T-helper 1 cell treated with Interleukin-12 subunit alpha and Interleukin-12 subunit beta and Interleukin-4 antibody, amounts not matched to agents 30 μg/mL and 1 μg/mL, for 36 hours (primary cell): ENCODE measurements at regions not wholly inside any gene's neighbourhood (a gene's known extent, or its start where the extent isn't known, plus 50 kb on each side); places are given as distances from the start of the nearest gene placed in this dataset.
"Not testable (repeated sequence)": the region's sequence is repeated elsewhere in the genome, so short reads cannot be mapped to it uniquely, and the experiment has no call there.

Source experiments
- H3K27ac Mint-ChIP-seq: one replicate; pipeline ENCODE4 v1.8.0; 2021; ENCODE audit warnings: mild to moderate bottlenecking, mixed read lengths
- H3K27me3 Mint-ChIP-seq: one replicate; pipeline ENCODE4 v1.8.0; 2021; ENCODE audit warnings: low read depth, mixed read lengths
- H3K36me3 Mint-ChIP-seq: one replicate; pipeline ENCODE4 v1.8.0; 2021; ENCODE audit warnings: low read depth, mixed read lengths
- H3K4me1 Mint-ChIP-seq: one replicate; pipeline ENCODE4 v1.8.0; 2021; ENCODE audit warnings: low read depth, mixed read lengths
- H3K4me3 Mint-ChIP-seq: one replicate; pipeline ENCODE4 v1.8.0; 2021; ENCODE audit warnings: mild to moderate bottlenecking, moderate library complexity, mixed read lengths
- H3K9me3 Mint-ChIP-seq: one replicate; pipeline ENCODE4 v1.8.0; 2021; ENCODE audit warnings: mixed read lengths

- H3K27ac Mint-ChIP-seq, result no peak overlapping the region
- H3K4me1 Mint-ChIP-seq, result no peaks in the 10 kb centered on the region
- no peaks in the 10 kb centered on the region for H3K36me3 Mint-ChIP-seq
- no peak overlapping the region for H3K4me3 Mint-ChIP-seq
- no peaks in the 10 kb centered on the region for H3K27me3 Mint-ChIP-seq
- H3K9me3 Mint-ChIP-seq, result no peaks in the 10 kb centered on the region
Measured at GRCh38 chr4:53959343-53960120, 104.9 kb downstream of the CHIC2 start.

GRCh38 chr4:53956454-53956853 is 108.0 kb downstream of the CHIC2 start:
- Mint-ChIP-seq H3K27me3 (no peaks in the 10 kb centered on the region), H3K27ac (no peak overlapping the region), H3K9me3 (no peaks in the 10 kb centered on the region), H3K36me3 (no peaks in the 10 kb centered on the region), H3K4me3 (no peak overlapping the region), H3K4me1 (no peaks in the 10 kb centered on the region)

GRCh38 chr4:53956053-53956452 is 108.4 kb downstream of the CHIC2 start:
- Mint-ChIP-seq H3K4me3 (no peak overlapping the region), H3K36me3 (no peaks in the 10 kb centered on the region), H3K27me3 (no peaks in the 10 kb centered on the region), H3K9me3 (no peaks in the 10 kb centered on the region), H3K27ac (no peak overlapping the region), H3K4me1 (no peaks in the 10 kb centered on the region)

- no peaks in the 10 kb centered on the region for H3K36me3 Mint-ChIP-seq
- H3K27ac Mint-ChIP-seq, result no peak overlapping the region
- no peaks in the 10 kb centered on the region for H3K27me3 Mint-ChIP-seq
- no peaks in the 10 kb centered on the region for H3K9me3 Mint-ChIP-seq
- H3K4me1 Mint-ChIP-seq, result no peaks in the 10 kb centered on the region
- no peak overlapping the region for H3K4me3 Mint-ChIP-seq
Measured at GRCh38 chr4:53951414-53951813, 113.0 kb downstream of the CHIC2 start.

GRCh38 chr4:53943345-53944085 is 120.9 kb downstream of the CHIC2 start:
- H3K27ac Mint-ChIP-seq, result no peak overlapping the region
- peaks cover 10% of the 10 kb centered on the region for H3K9me3 Mint-ChIP-seq
- no peak overlapping the region for H3K4me3 Mint-ChIP-seq
- H3K36me3 Mint-ChIP-seq, result no peaks in the 10 kb centered on the region
- no peaks in the 10 kb centered on the region for H3K4me1 Mint-ChIP-seq
- no peaks in the 10 kb centered on the region for H3K27me3 Mint-ChIP-seq

- Mint-ChIP-seq H3K9me3 (peaks cover 10% of the 10 kb centered on the region), H3K4me3 (no peak overlapping the region), H3K4me1 (no peaks in the 10 kb centered on the region), H3K36me3 (no peaks in the 10 kb centered on the region), H3K27me3 (no peaks in the 10 kb centered on the region), H3K27ac (no peak overlapping the region)
Measured at GRCh38 chr4:53942712-53943111, 121.7 kb downstream of the CHIC2 start.

- Mint-ChIP-seq H3K4me3 (no peak overlapping the region), H3K9me3 (peaks cover 10% of the 10 kb centered on the region), H3K27ac (no peak overlapping the region), H3K36me3 (no peaks in the 10 kb centered on the region), H3K27me3 (no peaks in the 10 kb centered on the region), H3K4me1 (no peaks in the 10 kb centered on the region)
Measured at GRCh38 chr4:53941331-53941730, 123.1 kb downstream of the CHIC2 start.

GRCh38 chr4:53939892-53940291 is 124.5 kb downstream of the CHIC2 start:
- not testable (repeated sequence) for H3K36me3 Mint-ChIP-seq, H3K27me3 Mint-ChIP-seq, H3K27ac Mint-ChIP-seq, H3K4me3 Mint-ChIP-seq, H3K4me1 Mint-ChIP-seq
- peaks cover 10% of the 10 kb centered on the region for H3K9me3 Mint-ChIP-seq

- no peak overlapping the region for H3K27ac Mint-ChIP-seq
- H3K4me1 Mint-ChIP-seq, result no peaks in the 10 kb centered on the region
- peaks cover 10% of the 10 kb centered on the region for H3K9me3 Mint-ChIP-seq
- H3K4me3 Mint-ChIP-seq, result no peak overlapping the region
- no peaks in the 10 kb centered on the region for H3K27me3 Mint-ChIP-seq
- H3K36me3 Mint-ChIP-seq, result no peaks in the 10 kb centered on the region
Measured at GRCh38 chr4:53937918-53938317, 126.5 kb downstream of the CHIC2 start.

GRCh38 chr4:53937327-53937726 is 127.1 kb downstream of the CHIC2 start:
- H3K4me3 Mint-ChIP-seq, result no peak overlapping the region
- no peaks in the 10 kb centered on the region for H3K27me3 Mint-ChIP-seq
- H3K27ac Mint-ChIP-seq, result no peak overlapping the region
- H3K36me3 Mint-ChIP-seq, result no peaks in the 10 kb centered on the region
- H3K9me3 Mint-ChIP-seq, result peaks cover 10% of the 10 kb centered on the region
- no peaks in the 10 kb centered on the region for H3K4me1 Mint-ChIP-seq

GRCh38 chr4:53935780-53936179 is 128.6 kb downstream of the CHIC2 start:
- no peak overlapping the region for H3K4me3 Mint-ChIP-seq
- peaks cover 10% of the 10 kb centered on the region for H3K9me3 Mint-ChIP-seq
- no peak overlapping the region for H3K27ac Mint-ChIP-seq
- no peaks in the 10 kb centered on the region for H3K4me1 Mint-ChIP-seq
- peaks cover 5% of the 10 kb centered on the region for H3K27me3 Mint-ChIP-seq
- H3K36me3 Mint-ChIP-seq, result no peaks in the 10 kb centered on the region

GRCh38 chr4:53932796-53933610 is 131.4 kb downstream of the CHIC2 start:
- Mint-ChIP-seq H3K9me3 (no peaks in the 10 kb centered on the region), H3K4me1 (no peaks in the 10 kb centered on the region), H3K4me3 (no peak overlapping the region), H3K27ac (no peak overlapping the region), H3K27me3 (peaks cover 5% of the 10 kb centered on the region), H3K36me3 (no peaks in the 10 kb centered on the region)

GRCh38 chr4:53931461-53931961 is 132.9 kb downstream of the CHIC2 start:
- Mint-ChIP-seq H3K36me3 (no peaks in the 10 kb centered on the region), H3K4me3 (no peak overlapping the region), H3K27me3 (peaks cover 10% of the 10 kb centered on the region), H3K27ac (no peak overlapping the region), H3K9me3 (no peaks in the 10 kb centered on the region), H3K4me1 (no peaks in the 10 kb centered on the region)

GRCh38 chr4:53929955-53930798 is 134.2 kb downstream of the CHIC2 start:
- peaks cover 10% of the 10 kb centered on the region for H3K27me3 Mint-ChIP-seq
- no peak overlapping the region for H3K4me3 Mint-ChIP-seq
- no peak overlapping the region for H3K27ac Mint-ChIP-seq
- H3K36me3 Mint-ChIP-seq, result no peaks in the 10 kb centered on the region
- no peaks in the 10 kb centered on the region for H3K9me3 Mint-ChIP-seq
- H3K4me1 Mint-ChIP-seq, result no peaks in the 10 kb centered on the region
